GM19023 (cell line): ENCODE measurements at regions not wholly inside any gene's neighbourhood (a gene's known extent, or its start where the extent isn't known, plus 50 kb on each side); places are given as distances from the start of the nearest gene placed in this dataset.
"Not testable (repeated sequence)": the region's sequence is repeated elsewhere in the genome, so short reads cannot be mapped to it uniquely, and the experiment has no call there.

Experiments
- ATAC-seq: cut with Tn5 transposase; IDR thresholded peaks from one replicate; pipeline ENCODE4 v1.9.1; 2021; ENCODE audit warnings: mild to moderate bottlenecking, moderate library complexity; ENCODE audit not compliant: unreplicated experiment

DNA sequence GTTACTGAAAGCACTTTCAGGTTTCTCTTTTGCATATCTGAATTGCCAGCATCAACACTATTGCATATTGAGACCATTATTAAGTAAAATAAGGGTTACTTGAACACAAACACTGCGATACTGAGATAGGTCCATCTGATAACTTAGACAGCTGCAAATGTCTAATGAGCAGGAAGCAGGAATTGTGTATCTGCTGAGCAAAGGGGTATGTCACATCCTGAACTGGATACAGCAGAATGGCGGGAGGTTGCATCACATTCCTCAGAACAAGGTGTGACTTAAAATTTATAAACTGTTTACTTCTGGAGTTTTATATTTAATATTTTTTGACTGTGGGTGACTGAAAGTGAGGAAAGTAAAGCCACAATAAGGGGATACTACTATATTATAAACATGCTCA, 142.4 kb downstream of the POTEH start:
- not testable (repeated sequence) for ATAC-seq

DNA sequence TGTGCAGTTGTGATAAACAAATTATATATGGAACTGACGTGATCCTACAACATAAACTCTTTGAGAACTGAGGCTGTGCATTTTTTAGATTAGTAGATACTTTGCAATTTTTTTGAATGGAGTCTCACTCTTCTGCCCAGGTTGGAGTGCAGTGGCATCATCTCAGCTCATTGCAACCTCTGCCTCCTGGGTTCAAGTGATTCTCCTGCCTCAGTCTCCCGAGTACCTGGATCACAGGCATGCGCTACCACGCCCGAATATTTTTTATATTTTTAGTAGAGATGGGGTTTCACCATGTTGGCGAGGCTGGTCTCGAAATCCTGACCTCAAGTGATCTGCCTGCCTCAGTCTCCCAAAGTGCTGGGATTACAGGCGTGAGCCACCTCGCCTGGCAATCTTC, 145.9 kb downstream of the POTEH start:
- not testable (repeated sequence) for ATAC-seq

DNA sequence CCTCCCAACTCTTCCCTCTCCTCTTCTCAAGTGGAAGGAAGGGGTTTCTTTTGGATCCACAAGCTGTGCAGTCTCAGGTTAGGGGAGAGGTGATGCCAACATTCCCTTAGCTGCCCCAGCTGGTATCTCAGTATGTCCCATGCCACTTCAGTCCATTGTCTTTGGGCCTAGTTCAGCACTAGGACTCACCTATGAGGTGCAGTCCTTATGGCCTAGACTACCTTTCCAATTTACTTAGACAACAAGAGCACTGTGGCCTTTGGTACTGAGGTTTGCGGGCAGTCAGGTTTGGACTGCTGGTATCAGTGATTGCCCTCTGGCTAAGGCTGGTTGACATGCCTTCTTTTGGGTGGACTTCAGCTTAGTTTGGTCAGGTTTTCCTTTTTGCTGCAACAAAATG, 159.9 kb downstream of the POTEH start:
- not testable (repeated sequence) for ATAC-seq

DNA sequence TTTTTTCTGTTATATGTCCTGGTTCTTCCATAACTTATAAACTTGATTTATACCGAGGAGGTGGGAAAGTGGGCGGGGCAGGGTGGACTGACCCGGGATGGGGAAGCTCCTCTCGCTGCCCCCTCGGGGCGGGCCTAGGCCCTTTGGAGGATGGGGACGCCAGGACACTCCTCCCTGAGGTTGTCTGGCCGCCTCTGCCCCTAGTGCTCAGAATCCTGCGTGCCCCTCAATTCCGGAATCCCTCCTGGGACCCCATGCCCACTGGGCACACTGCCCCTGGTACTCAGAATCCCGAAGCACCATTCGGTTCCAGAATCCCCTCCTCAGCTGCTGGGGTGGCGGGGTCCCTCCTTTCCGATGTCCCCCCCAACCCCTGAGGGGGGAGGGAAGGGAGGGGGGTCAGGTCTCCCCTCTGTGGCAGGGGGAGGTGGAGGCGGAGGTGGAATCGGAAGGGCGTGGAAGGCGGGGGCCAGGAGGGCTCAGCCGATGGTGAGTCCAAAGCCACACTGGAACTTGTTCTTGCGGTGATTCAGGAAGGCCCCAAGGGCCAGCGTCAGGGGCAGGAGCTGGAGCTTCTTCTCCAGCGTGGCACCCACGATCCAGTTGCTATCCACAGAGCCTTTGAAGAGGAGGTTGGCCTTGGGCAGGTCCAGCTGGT, 164.0 kb downstream of the POTEH start:
- not testable (repeated sequence) for ATAC-seq

DNA sequence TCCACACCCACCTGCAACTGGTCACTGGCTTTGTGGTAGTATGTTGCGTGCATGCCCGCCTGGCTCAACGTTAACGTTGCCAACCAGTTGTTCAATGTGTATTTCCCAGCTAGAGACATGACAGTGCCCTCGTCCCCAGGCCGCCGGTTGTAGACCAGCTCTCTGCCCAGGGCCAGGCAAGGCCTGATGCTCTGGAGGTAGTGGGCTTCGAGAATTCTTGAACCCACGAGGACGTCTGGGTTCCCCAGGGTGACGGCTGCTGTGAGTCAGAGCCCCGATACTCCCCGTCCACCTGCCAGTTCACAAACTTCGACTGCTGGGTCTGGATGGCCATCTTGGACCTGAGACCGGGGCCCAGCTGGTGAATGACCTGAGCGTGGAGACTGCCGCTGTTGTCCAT, 164.6 kb downstream of the POTEH start:
- not testable (repeated sequence) for ATAC-seq

GRCh38 chr22:15854978-15855377, 165.2 kb downstream of the POTEH start:
- not testable (repeated sequence) for ATAC-seq

DNA sequence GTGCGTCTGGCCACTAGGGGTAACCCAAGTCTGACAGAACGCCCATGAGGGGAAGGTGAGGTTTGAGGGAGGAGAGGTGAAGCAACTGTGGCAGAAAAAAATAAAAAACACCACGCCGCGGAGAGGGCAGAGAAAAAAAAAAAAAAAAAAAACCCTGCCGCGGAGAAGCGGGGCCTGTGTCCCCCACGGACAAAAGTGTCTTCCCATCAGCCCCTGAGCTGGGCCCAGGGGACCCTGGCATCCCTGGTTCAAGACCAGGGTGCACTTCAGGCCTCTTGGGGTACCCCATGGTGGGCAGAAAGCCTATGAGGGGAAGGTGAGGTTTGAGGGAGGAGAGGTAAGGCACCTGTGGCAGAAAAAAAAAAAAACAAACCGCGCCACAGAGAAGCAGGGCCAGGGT, 191.1 kb downstream of the POTEH start:
- not testable (repeated sequence) for ATAC-seq

DNA sequence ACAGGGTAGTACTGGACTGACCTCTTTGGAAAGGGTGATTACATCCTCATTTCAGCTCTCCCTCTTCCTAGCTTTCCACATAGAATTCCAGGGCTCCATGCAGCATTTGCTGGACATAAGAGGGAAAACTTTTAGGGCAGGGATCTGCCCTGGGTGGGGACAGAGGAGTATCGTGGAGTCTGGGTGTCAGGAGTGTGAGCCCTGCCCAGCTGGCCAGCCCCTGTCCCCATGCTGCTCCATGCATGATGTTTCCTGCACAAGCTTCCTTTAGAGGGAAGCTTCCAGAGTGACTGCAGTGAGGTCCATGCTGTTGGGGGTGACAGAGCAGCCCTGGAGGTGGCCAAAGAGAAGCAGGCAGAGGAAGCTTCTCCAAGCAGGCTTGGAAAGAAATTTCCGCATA, 214.5 kb downstream of the POTEH start:
- ATAC-seq, result not testable (repeated sequence)

DNA sequence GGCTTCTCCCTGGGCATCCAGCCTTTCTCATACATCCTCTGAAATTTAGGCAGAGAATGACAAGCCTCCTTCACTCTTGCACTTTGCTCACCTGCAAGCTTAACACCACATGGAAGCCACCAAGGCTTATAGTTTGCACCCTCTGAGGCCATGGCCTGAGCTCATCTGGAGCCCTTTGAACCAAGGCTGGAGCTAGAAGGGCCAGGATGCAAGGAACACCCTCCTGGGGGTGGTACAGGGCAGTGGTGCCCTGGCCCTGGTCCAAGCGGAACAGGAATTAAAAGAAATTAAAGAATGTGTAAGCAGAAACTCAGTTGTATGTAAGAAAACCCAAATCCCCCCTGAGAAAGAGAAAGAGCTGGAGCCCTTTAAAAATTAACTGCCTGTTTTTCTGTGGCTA, 221.9 kb downstream of the POTEH start:
- not testable (repeated sequence) for ATAC-seq

- ATAC-seq, result not testable (repeated sequence)
Measured at GRCh38 chr22:15919120-15919519, 229.3 kb downstream of the POTEH start.

DNA sequence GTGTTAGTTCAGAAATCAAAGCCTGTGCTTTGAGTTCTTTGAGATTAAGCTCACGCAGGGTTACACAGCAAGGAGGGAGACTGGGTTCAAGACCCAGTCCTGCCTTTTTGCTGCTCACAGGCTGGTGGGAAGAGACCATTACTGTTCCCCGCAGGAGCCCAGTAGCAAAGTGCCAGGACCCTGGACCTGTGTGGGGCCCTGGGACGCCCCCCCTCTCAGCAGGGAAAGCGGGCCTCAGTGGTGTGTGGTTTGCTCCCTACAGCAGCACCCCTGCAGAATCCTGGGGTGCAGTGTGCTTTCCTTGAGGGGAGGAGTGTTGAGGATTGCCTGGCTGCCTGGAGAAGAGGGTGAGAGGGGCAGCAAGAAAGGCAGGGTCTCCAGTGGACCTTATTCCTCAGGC, 231.1 kb downstream of the POTEH start:
- ATAC-seq, result not testable (repeated sequence)

GRCh38 chr22:15922132-15922531, 232.3 kb downstream of the POTEH start:
- not testable (repeated sequence) for ATAC-seq

GRCh38 chr22:15922666-15923065, 232.8 kb downstream of the POTEH start:
- ATAC-seq, result not testable (repeated sequence)

GRCh38 chr22:15924820-15925219, 235.0 kb downstream of the POTEH start:
- not testable (repeated sequence) for ATAC-seq

GRCh38 chr22:15927172-15927571, 237.3 kb downstream of the POTEH start:
- not testable (repeated sequence) for ATAC-seq
